ENCODE measurements at regions not wholly inside any gene's neighbourhood (a gene's known extent, or its start where the extent isn't known, plus 50 kb on each side); places are given as distances from the start of the nearest gene placed in this dataset.

DNA sequence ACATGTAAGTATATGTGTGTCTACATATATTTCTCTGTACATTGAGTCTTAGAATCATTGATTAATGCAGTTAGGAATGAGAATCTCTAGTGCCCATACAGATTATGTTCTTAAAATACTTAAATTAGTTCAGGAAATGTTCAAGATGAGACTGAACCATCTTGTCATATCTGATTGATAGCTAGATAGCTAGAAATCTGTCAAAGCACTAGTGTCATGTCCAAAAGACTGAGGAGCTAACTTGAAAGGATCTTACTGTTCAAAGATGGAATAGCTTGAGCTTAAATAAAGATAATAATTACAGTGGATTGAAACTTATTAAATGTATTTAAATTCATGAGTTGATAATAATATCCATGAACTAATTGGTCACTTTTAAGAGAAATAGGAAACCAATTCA lies 191.7 kb upstream of the TCF21 start:
- TF ChIP-seq, protein P1, sequence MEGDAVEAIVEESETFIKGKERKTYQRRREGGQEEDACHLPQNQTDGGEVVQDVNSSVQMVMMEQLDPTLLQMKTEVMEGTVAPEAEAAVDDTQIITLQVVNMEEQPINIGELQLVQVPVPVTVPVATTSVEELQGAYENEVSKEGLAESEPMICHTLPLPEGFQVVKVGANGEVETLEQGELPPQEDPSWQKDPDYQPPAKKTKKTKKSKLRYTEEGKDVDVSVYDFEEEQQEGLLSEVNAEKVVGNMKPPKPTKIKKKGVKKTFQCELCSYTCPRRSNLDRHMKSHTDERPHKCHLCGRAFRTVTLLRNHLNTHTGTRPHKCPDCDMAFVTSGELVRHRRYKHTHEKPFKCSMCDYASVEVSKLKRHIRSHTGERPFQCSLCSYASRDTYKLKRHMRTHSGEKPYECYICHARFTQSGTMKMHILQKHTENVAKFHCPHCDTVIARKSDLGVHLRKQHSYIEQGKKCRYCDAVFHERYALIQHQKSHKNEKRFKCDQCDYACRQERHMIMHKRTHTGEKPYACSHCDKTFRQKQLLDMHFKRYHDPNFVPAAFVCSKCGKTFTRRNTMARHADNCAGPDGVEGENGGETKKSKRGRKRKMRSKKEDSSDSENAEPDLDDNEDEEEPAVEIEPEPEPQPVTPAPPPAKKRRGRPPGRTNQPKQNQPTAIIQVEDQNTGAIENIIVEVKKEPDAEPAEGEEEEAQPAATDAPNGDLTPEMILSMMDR (IDR thresholded peaks at IDR 0.05), result no peak
- no peak for TF ChIP-seq ZFX (IDR thresholded peaks at IDR 0.05; ENCODE audit: borderline replicate concordance)
